Esophagus muscularis mucosa (tissue), 4 donors: ENCODE measurements at regions not wholly inside any gene's neighbourhood (a gene's known extent, or its start where the extent isn't known, plus 50 kb on each side); places are given as distances from the start of the nearest gene placed in this dataset.
A peak's percentile ranks its signal among the peaks of the same experiment; 100 is the strongest.

ENCODE experiments used
- DNase-seq: peaks from one replicate; pipeline ENCODE4 v3.0.0-alpha.2; 2017; ENCODE audit errors: extremely low spot score
- H3K27ac ChIP-seq, 4 donors: fragments of 200-600 bp; sonication (generic); replicated peaks in 1 of 4; 1 replicate in 3 of 4; 2 replicates in 1 of 4; pipeline ENCODE4 v1.5.1; 2016 to 2019; ENCODE audit warnings: mild to moderate bottlenecking in 1 of 4
- H3K27me3 ChIP-seq, 4 donors: fragments of 200-600 bp; sonication (generic); one replicate each; pipeline versions ENCODE4 v1.5.1 to v1.6.0; 2016 to 2019
- H3K36me3 ChIP-seq, 4 donors: fragments of 200-600 bp; sonication (generic); one replicate each; pipeline ENCODE4 v1.5.1; 2016 to 2019
- H3K4me1 ChIP-seq, 4 donors: fragments of 200-600 bp; sonication (generic); one replicate each; pipeline ENCODE4 v1.5.1; 2016 to 2019
- H3K4me3 ChIP-seq, 4 donors: fragments of 200-600 bp; sonication (generic); 1 replicate in 2 of 4; 2 replicates in 2 of 4; pipeline ENCODE4 v1.5.1; 2016 to 2019; ENCODE audit warnings: mild to moderate bottlenecking in 4 of 4, moderate library complexity in 1 of 4
- H3K9me3 ChIP-seq, 4 donors: fragments of 200-600 bp; sonication (generic); 1 replicate in 3 of 4; 2 replicates in 1 of 4; pipeline ENCODE4 v1.5.1; 2016 to 2019
- CTCF ChIP-seq, 3 experiments: fragments of 200-600 bp in 2 of 3; fragments of 450-650 bp in 1 of 3; sonication (generic) in 2 of 3; IDR thresholded peaks; one replicate each; pipeline ENCODE4 v1.5.1; 2017 to 2019; ENCODE audit warnings: antibody characterized with exemption in 3 of 3, mild to moderate bottlenecking in 2 of 3, moderate library complexity in 1 of 3
- EP300 ChIP-seq: sonication (generic); formaldehyde crosslinking; IDR thresholded peaks from one replicate; pipeline ENCODE4 v1.6.1; 2017; ENCODE audit warnings: antibody characterized with exemption
- POLR2A ChIP-seq: fragments of 450-650 bp; IDR thresholded peaks from one replicate; pipeline ENCODE4 v1.6.1; 2017; ENCODE audit warnings: antibody characterized with exemption, moderate library complexity, mild to moderate bottlenecking, low read depth
- POLR2AphosphoS5 ChIP-seq, 2 donors: sonication (generic); formaldehyde crosslinking; IDR thresholded peaks; one replicate each; pipeline ENCODE4 v1.6.1; 2017; ENCODE audit warnings: antibody characterized with exemption in 2 of 2
- WGBS: methylation state at CpG from one replicate; pipeline ENCODE4 v1.1.5; 2018; 5-methylcytosine and 5-hydroxymethylcytosine counted together
- intact Hi-C: fragments of 100-400 bp; cut with DNase I; formaldehyde crosslinking; loops from one replicate; pipeline ENCODE4 v1.15.1; 2023

GRCh38 chr7:1368184-1368681, 91.0 kb downstream of the MICALL2 start:
- intact Hi-C loops = no loop called here
- Histone ChIP-seq H3K9me3 (peaks cover 0 to 28% (median 14%) of the 10 kb centered on the region in 4 donors), H3K4me3 (no peak overlapping the region), H3K27ac (no peak overlapping the region), H3K27me3 (peaks cover 0 to 100% (median 38%) of the 10 kb centered on the region in 4 donors), H3K36me3 (no peaks in the 10 kb centered on the region), H3K4me1 (peaks cover 0 to 17% (median 10%) of the 10 kb centered on the region in 4 donors)
- DNase-seq = no peak
- WGBS = 33% methylated on average over 4 of the region's 11 CpGs
- TF ChIP-seq EP300 (no peak), POLR2AphosphoS5 (IDR thresholded peaks at IDR 0.05) (no peak), CTCF (IDR thresholded peaks at IDR 0.05) (no peak), POLR2A (no peak)

DNA sequence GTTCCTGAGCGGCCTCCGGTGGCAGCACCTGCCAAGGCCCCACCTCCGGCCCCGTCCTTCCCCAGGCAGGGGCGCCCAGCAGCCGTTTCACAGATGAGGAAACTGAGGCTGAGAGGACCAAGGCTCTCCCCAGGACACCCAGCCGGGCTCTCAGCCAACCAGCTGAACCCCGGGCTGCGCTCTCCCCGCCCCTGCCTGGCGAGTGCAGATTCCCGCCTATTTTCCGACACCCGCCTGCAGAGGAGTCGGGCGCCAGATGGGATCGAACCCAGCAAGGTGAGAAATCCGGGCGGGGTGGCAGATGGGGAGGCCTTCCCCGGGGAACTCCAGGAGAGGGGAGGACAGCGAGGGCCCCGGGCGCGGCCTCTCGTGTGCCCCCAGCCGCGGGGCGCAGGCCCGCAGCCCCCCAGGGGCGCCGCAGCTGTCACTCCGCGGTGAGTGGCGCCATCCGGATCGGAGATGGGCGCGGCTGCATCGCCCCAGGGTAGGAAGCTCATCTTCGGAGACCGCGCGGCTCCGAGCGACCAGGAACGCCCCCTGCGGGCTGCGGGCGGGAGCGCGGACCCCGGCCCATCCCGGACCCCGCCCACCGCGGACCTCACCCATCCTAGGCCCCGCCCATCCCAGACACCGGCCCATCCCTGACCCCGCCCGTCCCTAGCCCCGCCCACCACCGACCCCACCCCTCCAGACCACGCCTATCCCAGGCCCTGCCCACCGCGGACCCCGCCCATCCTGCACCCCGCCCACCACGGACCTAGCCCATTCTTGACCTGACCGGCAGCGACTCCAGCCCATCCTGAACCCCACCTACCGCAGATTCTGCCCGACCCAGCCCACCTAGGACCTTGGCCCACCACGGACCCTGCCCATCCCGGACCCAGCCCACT, 90.3 kb downstream of the MICALL2 start:
- WGBS = 1% methylated on average over 22 of the region's 74 CpGs
- Histone ChIP-seq H3K27me3 (peaks cover 0 to 100% (median 38%) of the 10 kb centered on the region in 4 donors), H3K9me3 (peaks cover 0 to 25% (median 14%) of the 10 kb centered on the region in 4 donors), H3K4me1 (peaks cover 0 to 17% (median 10%) of the 10 kb centered on the region in 4 donors), H3K27ac (no peak overlapping the region), H3K4me3 (peak overlapping the region in 1 of 4 donors; percentile 9), H3K36me3 (no peaks in the 10 kb centered on the region)
- DNase-seq = no peak
- intact Hi-C loops = no loop called here
- TF ChIP-seq POLR2A = no peak
- no peak for TF ChIP-seq EP300
- TF ChIP-seq CTCF (IDR thresholded peaks at IDR 0.05) = no peak
- TF ChIP-seq POLR2AphosphoS5 (IDR thresholded peaks at IDR 0.05) = no peak

GRCh38 chr7:1369916-1370657, 89.2 kb downstream of the MICALL2 start:
- H3K36me3 ChIP-seq = no peaks in the 10 kb centered on the region
- no peak overlapping the region for H3K4me3 ChIP-seq
- H3K27me3 ChIP-seq = peaks cover 0 to 98% (median 37%) of the 10 kb centered on the region in 4 donors
- TF ChIP-seq POLR2AphosphoS5 (IDR thresholded peaks at IDR 0.05) (no peak), CTCF (IDR thresholded peaks at IDR 0.05) (no peak), EP300 (no peak), POLR2A (no peak)
- DNase-seq = no peak
- 22% methylated on average over 12 of the region's 14 CpGs for WGBS
- no peak overlapping the region for H3K27ac ChIP-seq
- H3K4me1 ChIP-seq = peaks cover 0 to 17% (median 10%) of the 10 kb centered on the region in 4 donors
- H3K9me3 ChIP-seq = peaks cover 0 to 14% (median 9%) of the 10 kb centered on the region in 4 donors
- intact Hi-C loops = no loop called here

DNA sequence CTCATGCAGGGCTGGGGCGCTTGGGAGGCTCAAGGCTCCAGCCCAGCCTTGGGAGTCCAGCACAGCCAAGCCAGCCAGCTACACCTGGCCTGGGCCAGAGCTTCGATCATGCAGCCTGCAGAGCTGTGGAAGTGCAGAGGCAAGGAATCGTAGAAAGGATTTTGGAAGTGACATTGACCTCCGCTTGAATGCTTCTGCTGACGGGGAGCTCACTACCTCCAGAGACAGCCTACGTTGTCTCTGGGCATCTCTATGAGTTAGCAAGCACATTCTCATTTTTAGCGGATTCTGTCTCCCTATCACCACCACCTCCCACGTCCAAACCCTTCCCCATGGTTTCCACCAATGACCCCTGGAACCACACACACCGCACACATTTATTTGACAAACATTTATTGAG, 88.5 kb downstream of the MICALL2 start:
- Histone ChIP-seq H3K27ac (no peak overlapping the region), H3K9me3 (peaks cover 0 to 7% (median 5%) of the 10 kb centered on the region in 4 donors), H3K27me3 (peaks cover 0 to 98% (median 40%) of the 10 kb centered on the region in 4 donors), H3K4me3 (no peak overlapping the region), H3K36me3 (no peaks in the 10 kb centered on the region), H3K4me1 (peaks cover 0 to 17% (median 10%) of the 10 kb centered on the region in 4 donors)
- TF ChIP-seq POLR2AphosphoS5 (IDR thresholded peaks at IDR 0.05) = no peak
- no peak for TF ChIP-seq EP300
- TF ChIP-seq CTCF (IDR thresholded peaks at IDR 0.05) = no peak
- TF ChIP-seq POLR2A = no peak
- no peak for DNase-seq
- 82% methylated on average over 9 of the region's 9 CpGs for WGBS
- intact Hi-C loops = no loop called here
